Smooth muscle cell (in vitro differentiated cells): ENCODE measurements at regions not wholly inside any gene's neighbourhood (a gene's known extent, or its start where the extent isn't known, plus 50 kb on each side); places are given as distances from the start of the nearest gene placed in this dataset.

Experiments used
- DNase-seq: peaks from one replicate; lab custom pipeline; 2025; ENCODE audit not compliant: unreplicated experiment; lab: John Stamatoyannopoulos, UW
- H2AFZ ChIP-seq: fragments of 200-600 bp; sonication (generic); 2 replicates; pipeline ENCODE4 v1.6.0; 2016; ENCODE audit warnings: antibody characterized with exemption, low read depth, mild to moderate bottlenecking
- H3F3A ChIP-seq: fragments of 200-600 bp; sonication (generic); 2 replicates; pipeline ENCODE4 v1.6.0; 2017; ENCODE audit warnings: antibody characterized with exemption, low read depth
- H3K27ac ChIP-seq: fragments of 200-600 bp; sonication (generic); 2 replicates; pipeline ENCODE4 v1.5.1; 2016; ENCODE audit warnings: low read depth, mild to moderate bottlenecking
- H3K27me3 ChIP-seq: fragments of 200-600 bp; sonication (generic); 2 replicates; pipeline ENCODE4 v1.6.1; 2016; ENCODE audit warnings: low read depth, mild to moderate bottlenecking
- H3K36me3 ChIP-seq: fragments of 200-600 bp; sonication (generic); 2 replicates; pipeline ENCODE4 v1.5.1; 2016; ENCODE audit warnings: low read depth
- H3K4me1 ChIP-seq: fragments of 200-600 bp; sonication (generic); 2 replicates; pipeline ENCODE4 v1.5.1; 2016; ENCODE audit warnings: low read depth
- H3K4me2 ChIP-seq: fragments of 200-600 bp; sonication (generic); 2 replicates; pipeline ENCODE4 v1.6.0; 2016; ENCODE audit warnings: mild to moderate bottlenecking
- H3K4me3 ChIP-seq: fragments of 200-600 bp; sonication (generic); 2 replicates; pipeline ENCODE4 v1.5.1; 2016; ENCODE audit warnings: mild to moderate bottlenecking
- H3K79me2 ChIP-seq: fragments of 200-600 bp; sonication (generic); 2 replicates; pipeline ENCODE4 v1.6.0; 2016; ENCODE audit warnings: low read depth, mild to moderate bottlenecking
- H3K9ac ChIP-seq: fragments of 200-600 bp; sonication (generic); 2 replicates; pipeline ENCODE4 v1.6.0; 2016; ENCODE audit warnings: low read depth
- H3K9me3 ChIP-seq: fragments of 200-600 bp; sonication (generic); replicated peaks from 2 replicates; pipeline ENCODE4 v1.5.1; 2016; ENCODE audit warnings: low read depth
- H4K20me1 ChIP-seq: fragments of 200-600 bp; sonication (generic); 2 replicates; pipeline ENCODE4 v1.6.0; 2016; ENCODE audit warnings: low read depth
- CTCF ChIP-seq: fragments of 200-600 bp; sonication (generic); IDR thresholded peaks from 2 replicates; pipeline ENCODE4 v1.5.1; 2017; ENCODE audit warnings: borderline replicate concordance, mild to moderate bottlenecking, antibody characterized with exemption; ENCODE audit not compliant: insufficient read depth, poor library complexity, severe bottlenecking
- WGBS: methylation state at CpG from one replicate; pipeline ENCODE4 v1.1.7; 2016; ENCODE audit warnings: low lambda C conversion rate; 5-methylcytosine and 5-hydroxymethylcytosine counted together

- H3K4me3 ChIP-seq: no peak overlapping the region
- H4K20me1 ChIP-seq: no peaks in the 10 kb centered on the region
- no peaks in the 10 kb centered on the region for H3K4me1 ChIP-seq
- H3K79me2 ChIP-seq: no peaks in the 10 kb centered on the region
- peaks cover 11% of the 10 kb centered on the region for H3K27me3 ChIP-seq
- no peak overlapping the region for H2AFZ ChIP-seq
- DNase-seq: no peak
- H3K4me2 ChIP-seq: no peak overlapping the region
- H3K36me3 ChIP-seq: no peaks in the 10 kb centered on the region
- WGBS: 82% methylated on average over 5 of the region's 5 CpGs
- no peak overlapping the region for H3K9ac ChIP-seq
- no peak overlapping the region for H3K27ac ChIP-seq
- H3F3A ChIP-seq: no peaks in the 10 kb centered on the region
- no peak for TF ChIP-seq CTCF
- H3K9me3 ChIP-seq: no peaks in the 10 kb centered on the region
Measured at GRCh38 chr10:83886871-83887270, 252.4 kb upstream of the GHITM start.

- H3K4me2 ChIP-seq: no peak overlapping the region
- WGBS: 77% methylated on average over 6 of the region's 6 CpGs
- no peak for DNase-seq
Measured at GRCh38 chr10:83892737-83893136, 246.6 kb upstream of the GHITM start.

GRCh38 chr10:83896219-83896618 lies 243.1 kb upstream of the GHITM start:
- Histone ChIP-seq H3K9ac (no peak overlapping the region), H4K20me1 (no peaks in the 10 kb centered on the region), H3K27ac (no peak overlapping the region), H3K27me3 (peaks cover 15% of the 10 kb centered on the region), H3K79me2 (no peaks in the 10 kb centered on the region), H3K9me3 (no peaks in the 10 kb centered on the region), H3K4me3 (no peak overlapping the region), H2AFZ (no peak overlapping the region), H3F3A (no peaks in the 10 kb centered on the region), H3K4me2 (no peak overlapping the region), H3K36me3 (no peaks in the 10 kb centered on the region), H3K4me1 (no peaks in the 10 kb centered on the region)
- TF ChIP-seq CTCF: no peak
- no peak for DNase-seq
- 88% methylated on average over 6 of the region's 6 CpGs for WGBS

More at GRCh38 chr10:83892737-83893136, 246.6 kb upstream of the GHITM start:
- H3K9ac ChIP-seq: no peak overlapping the region
- H3K9me3 ChIP-seq: no peaks in the 10 kb centered on the region
- H3K36me3 ChIP-seq: no peaks in the 10 kb centered on the region
- H3K4me1 ChIP-seq: no peaks in the 10 kb centered on the region
- no peaks in the 10 kb centered on the region for H3F3A ChIP-seq
- no peak overlapping the region for H3K27ac ChIP-seq
- no peak overlapping the region for H2AFZ ChIP-seq
- TF ChIP-seq CTCF: no peak
- peaks cover 17% of the 10 kb centered on the region for H3K27me3 ChIP-seq
- no peaks in the 10 kb centered on the region for H4K20me1 ChIP-seq
- no peaks in the 10 kb centered on the region for H3K79me2 ChIP-seq
- H3K4me3 ChIP-seq: no peak overlapping the region

- 93% methylated on average over 1 of the region's 1 CpG for WGBS
- H3K4me2 ChIP-seq: no peak overlapping the region
- H3K36me3 ChIP-seq: no peaks in the 10 kb centered on the region
- H3K4me1 ChIP-seq: no peaks in the 10 kb centered on the region
- no peak overlapping the region for H3K9ac ChIP-seq
- DNase-seq: no peak
- no peaks in the 10 kb centered on the region for H3K9me3 ChIP-seq
- H3K4me3 ChIP-seq: no peak overlapping the region
- TF ChIP-seq CTCF: no peak
- H3K27me3 ChIP-seq: peaks cover 8% of the 10 kb centered on the region
- H2AFZ ChIP-seq: no peak overlapping the region
- no peaks in the 10 kb centered on the region for H4K20me1 ChIP-seq
- H3K79me2 ChIP-seq: no peaks in the 10 kb centered on the region
- no peaks in the 10 kb centered on the region for H3F3A ChIP-seq
- no peak overlapping the region for H3K27ac ChIP-seq
Measured at GRCh38 chr10:83897626-83898025, 241.7 kb upstream of the GHITM start.
